ENCODE measurements at regions not wholly inside any gene's neighbourhood (a gene's known extent, or its start where the extent isn't known, plus 50 kb on each side); places are given as distances from the start of the nearest gene placed in this dataset.
"Not testable (repeated sequence)": the region's sequence is repeated elsewhere in the genome, so short reads cannot be mapped to it uniquely, and the experiment has no call there.

DNA sequence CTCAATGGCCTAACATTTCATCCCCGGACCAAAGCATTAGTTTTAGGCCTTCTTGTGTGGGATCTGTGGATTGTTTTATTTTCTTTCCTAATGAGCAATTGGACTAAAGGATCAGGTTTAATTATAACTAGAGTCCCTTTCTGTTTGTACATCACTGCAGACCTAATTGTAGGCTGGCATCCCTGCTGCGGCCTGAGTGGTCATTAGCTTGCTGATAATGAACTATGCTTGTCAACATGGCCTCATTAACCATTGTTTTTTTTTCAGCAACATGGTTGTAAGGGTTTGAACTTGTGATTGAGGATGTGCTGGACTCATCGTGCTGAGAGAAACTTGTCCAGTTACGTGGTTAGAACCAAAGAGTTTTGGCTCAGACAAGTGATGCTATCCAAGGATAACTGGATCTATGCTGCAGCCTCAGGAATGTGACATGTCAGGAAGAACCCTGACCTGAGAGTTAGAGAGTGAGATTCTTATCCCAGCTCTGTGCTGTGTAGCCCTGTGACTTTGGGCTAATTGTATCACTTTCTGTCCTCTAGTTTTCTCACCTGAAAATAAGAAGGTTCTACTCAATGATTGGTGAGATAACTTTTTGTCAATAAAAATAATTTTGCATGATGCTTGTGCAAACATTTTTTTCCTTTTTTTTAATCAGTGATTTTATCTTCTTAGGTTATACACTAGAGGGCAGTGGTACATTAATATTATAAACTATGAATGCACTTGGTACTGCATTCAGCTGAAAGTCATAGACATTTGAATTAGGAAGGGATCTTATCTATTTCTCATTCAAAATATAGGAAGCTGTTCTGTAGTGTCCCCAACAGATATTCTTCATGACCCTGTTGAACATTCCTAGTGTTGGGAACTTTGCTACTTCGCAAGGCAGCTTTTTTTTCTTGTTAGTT lies 140.9 kb downstream of the RNF144B start:
- no peak for DNase-seq

DNA sequence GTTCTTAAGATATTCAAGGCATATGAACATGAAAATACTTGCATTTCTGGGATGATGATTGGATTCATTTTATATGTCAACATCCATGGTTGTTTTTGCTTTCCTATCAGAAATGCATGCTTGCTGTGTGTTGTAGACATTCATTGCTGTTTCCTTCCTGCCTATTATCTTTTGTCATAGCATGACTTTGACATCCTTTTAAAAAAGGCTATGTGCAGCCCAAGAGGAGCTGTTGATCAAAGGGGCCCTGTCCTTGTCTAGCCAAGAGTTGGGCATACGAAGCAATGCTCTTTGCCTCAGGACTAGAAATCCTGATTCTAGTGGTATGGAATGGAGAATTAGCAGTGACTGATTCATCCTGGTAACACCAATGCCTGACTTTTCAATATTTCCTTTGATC lies 143.1 kb downstream of the RNF144B start:
- no peak for DNase-seq

DNA sequence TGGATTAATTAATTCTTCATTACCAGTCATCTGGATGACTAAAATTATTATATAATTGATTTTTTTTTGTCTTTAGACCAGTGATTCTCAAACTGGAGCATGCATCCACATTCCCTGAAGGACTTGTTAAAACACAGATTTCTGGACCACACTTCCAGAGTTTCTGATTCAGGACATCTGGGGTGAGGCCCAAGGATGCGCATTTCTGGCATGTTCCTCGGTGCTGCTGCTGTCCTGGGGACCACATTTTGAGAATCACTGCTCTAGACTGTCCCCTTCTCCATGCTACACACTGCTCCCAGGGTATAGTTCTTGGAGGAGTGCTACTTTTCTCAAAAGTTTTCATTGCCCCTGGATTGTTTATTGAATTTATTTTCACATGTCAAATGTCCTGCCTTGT lies 145.0 kb downstream of the RNF144B start:
- DNase-seq, result no peak

DNA sequence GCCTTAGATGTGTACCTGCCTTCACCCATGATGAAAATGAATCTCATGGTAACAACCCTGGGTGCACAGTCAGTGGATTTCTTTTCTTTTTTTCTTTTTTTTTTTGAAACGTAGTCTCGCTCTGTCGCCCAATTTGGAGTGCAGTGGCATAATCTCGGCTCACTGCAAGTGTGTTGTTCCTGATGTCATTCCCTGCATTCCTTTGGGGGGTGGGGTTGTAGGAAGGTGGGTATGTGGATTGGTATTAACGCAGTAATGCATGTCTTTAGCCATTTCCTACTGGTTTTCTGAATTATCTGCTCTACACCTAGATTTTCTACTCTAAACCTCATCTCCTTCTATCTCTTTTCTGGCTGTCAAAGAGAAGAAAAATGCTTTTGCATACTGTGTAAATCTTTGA lies 146.6 kb downstream of the RNF144B start:
- DNase-seq, result no peak

DNA sequence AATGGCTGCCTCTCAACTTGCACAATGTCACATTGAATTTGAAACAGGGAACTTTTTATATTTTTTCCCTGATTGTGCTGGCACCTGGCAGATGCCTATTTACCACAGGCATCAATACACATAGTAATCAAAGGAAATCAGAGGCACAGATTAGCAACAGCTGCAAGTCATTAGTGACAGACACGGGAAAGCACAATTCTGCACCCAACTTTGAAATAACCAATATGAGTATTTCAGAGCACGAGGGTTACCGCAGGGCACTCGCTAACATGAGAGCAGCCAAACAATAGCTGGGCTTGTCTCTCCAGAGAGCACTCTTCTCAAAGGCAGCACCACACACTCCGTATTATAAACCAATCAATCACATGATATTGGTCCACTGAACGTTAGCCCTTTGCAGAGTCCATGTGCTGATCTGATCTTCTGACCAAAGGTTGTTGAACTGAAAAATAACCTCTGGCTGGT lies 149.5 kb downstream of the RNF144B start:
- no peak for DNase-seq

DNA sequence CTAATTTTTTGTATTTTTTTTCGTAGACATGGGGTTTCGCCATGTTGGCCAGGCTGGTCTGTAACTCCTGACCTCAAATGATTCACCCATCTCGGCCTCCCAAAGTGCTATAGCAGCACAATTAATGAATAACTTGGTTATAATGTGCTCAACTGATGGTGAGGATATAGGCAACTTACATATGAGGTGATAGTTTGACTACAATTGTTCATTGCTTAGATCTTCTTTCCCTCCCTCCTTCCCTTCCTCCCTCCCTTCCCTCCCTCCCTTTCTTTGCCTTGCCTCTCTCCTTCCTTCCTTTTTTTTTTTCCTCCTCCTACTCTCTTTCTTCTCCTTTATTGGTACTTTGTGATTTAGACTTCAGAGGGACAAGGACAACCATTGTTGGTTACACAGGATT lies 151.2 kb downstream of the RNF144B start:
- no peak for DNase-seq

DNA sequence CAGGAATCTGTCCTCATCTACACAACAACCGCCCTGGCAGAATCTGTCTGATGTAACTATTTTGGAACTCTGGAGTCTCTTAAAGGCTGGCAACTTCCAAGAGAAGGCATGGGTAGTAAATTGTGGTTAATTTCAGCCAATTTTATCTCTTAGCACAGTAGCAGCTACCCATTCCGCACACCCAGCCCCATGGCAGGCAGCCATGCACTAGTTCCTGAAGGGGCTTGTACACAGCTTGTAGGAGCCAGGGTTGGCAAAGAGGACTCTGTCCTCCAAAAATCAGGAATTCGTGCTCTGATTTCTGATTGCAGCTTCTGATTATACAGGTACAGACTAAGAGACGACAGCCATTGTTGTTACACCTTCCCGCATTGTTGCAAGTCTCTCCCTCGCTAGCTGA lies 155.9 kb downstream of the RNF144B start:
- DNase-seq, result no peak

DNA sequence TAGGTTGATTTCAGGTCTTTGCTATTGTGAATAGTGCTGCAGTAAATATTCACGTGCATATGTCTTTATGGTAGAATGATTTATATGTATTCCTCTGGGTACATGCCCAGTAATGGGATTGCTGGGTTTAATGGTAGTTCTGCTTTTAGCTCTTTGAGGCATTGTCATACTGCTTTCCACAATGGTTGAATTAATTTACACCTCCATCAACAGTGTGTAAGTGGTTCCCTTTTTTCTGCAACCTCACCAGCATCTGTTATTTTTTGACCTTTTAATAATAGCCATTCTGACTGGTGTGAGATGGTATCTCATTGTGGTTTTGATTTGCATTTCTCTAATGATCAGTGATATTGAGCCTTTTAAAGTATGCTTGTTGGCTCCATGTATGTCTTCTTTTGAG lies 158.0 kb downstream of the RNF144B start:
- not testable (repeated sequence) for DNase-seq

DNA sequence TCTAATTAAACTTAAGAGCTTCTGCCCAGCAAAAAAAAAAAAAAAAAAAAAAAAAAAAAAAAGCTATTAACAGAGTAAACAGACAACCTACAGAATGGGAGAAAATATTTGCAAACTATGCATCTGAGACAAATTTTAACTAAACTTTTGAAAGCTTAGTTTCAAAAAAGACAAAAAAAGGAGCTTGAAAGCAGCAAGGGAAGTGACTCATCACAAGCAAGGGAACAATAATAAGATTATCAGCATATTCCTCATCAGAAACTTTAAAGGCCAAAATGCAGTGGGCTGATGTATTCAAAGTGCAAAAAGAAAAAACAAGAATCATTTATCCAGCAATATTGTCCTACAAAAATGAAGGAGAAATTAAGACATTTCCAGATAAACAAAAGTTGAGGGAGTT lies 158.6 kb downstream of the RNF144B start:
- no peak for DNase-seq

DNA sequence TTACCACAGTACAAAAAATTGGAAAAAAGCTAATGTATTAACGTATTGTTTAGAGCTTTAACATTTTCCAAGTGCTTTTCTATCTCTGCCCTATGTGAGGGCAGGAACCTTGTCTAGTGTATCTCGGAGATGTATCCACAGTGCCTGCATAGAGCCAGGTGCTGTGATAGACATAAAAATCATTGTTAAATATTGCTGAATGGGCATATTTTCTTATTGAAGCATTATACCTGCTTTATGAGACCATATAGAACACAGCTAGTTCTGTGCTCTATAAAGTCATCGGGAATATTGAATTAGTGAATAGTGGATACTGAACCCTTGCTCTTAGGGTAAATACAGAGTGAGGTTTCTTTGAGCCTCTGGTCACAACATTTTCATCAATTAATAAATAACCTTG lies 163.0 kb downstream of the RNF144B start:
- no peak for DNase-seq

DNA sequence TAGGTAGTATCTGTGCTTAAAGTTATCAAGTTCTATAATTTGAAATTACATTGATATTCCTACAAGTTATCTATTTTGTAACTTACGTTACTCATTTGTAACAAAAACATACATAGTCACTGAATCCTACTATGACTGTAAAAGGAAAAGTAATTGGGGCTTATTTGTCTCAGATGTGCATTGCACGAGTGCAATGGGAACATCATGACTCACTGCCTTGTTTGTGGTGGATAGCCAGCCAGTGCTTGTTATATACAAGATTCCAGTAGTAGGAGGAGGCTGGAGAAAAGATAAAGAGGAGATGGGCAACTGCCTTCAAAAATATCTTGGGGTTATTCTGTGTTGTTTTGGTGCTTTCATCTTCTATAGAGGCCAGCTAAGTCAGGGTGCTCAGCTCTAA lies 164.1 kb downstream of the RNF144B start:
- no peak for DNase-seq

DNA sequence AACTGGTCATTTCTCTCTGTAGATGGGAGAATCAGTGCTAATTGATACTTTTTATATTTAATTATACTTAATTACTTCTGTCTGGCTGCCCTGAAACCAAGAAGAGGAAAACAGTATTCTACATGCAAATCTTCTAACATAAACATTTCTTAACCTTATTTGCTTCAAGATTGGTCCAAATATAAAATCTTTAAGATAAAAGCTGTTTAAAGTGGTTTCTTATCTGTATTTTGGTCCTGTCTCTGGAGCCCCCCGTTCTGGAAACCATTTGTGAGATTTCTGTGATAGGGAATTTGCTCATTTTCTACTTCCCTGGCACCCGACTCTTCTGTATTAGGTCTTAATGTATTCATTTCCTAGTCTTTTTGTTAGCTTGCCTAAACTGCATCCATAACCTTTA lies 168.6 kb downstream of the RNF144B start:
- DNase-seq, result no peak

DNA sequence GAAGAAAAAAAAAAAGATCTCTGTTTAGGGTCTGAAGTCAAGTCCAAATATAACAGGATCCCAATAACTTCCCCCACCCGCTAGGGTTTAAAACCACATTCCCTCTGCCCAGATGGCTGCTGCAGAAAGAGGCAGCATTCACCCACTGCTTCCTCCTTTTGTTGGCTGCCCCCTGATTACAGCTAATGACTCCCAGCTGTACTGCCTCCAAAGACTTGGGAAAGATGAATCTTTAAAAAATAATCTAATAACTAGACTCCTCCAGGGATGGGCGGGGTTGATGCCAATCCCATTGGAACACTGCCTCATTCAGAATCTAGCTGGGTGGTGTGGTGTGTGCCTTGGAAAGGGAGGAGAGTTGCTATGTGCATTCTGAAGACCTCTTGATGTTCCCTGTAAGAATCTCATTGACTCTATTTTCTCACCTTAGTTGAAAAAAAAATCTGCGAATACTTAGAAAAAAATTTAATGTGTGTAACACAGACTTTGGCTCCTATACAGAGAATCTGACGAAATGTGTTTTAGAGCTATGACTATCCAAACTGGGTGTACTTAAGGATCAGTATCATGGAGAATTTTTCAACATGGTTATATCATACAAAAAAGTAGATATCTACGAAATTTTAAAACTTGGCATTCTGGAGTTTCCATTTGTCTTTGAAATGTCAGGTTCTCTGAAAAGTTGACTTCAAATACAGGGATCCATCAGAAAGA lies 174.0 kb downstream of the RNF144B start:
- DNase-seq, result no peak

DNA sequence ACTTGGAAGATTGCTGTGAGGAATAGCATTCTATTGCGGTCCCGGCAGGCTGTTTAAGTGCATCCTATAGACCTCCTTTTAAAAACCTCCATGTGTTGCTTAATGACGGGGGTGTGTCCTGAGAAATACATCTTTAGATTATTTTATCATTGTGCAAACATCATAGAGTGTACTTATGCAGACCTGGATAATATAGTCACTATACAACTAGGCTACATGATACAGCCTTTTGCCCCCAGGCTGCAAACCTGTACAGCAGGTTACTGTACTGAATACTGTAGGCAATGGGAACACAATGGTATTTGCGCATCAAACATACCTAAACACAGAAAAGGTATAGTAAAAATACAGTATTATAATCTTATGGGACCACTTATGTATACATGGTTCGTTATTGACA lies 175.6 kb downstream of the RNF144B start:
- DNase-seq, result no peak

DNA sequence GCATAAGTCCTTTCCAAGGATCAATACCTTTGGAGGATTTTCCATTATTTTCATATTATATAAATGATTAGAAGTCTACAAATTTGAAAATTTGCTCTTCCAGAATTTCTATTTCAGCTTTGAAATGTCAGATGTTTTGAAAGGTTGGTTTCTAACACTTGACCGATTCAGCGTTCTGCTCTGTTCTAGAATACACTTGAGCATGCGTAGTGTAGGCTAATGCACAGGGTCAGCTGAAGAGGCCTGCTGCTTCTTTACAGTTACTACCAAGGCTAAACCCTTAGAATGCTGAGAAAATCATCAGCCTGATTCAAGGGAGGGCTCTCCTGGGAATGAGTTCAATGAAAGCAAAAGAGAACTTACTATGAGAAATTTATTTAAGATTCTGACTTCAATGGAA lies 177.6 kb downstream of the RNF144B start:
- no peak for DNase-seq

DNA sequence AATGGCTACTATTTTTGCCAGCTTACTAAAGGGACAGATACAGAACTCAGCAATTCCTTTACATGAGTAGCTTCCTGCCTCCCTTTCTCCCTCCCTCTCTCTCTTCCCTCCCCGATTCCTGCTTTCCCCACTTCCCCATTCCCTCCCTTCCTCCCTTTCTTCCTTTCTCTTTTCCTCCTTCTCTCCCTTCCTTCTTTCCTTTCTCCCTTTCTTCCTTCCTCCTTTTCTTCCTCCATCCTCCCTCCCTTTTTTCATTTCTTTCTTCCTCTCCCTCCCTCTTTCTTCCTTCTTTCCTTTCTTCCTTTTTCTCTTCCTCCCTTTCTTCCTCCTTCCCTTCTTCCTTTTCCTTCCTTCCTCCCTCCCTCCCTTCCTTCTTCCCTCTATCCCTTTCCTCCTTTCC lies 178.1 kb downstream of the RNF144B start:
- DNase-seq, result no peak

DNA sequence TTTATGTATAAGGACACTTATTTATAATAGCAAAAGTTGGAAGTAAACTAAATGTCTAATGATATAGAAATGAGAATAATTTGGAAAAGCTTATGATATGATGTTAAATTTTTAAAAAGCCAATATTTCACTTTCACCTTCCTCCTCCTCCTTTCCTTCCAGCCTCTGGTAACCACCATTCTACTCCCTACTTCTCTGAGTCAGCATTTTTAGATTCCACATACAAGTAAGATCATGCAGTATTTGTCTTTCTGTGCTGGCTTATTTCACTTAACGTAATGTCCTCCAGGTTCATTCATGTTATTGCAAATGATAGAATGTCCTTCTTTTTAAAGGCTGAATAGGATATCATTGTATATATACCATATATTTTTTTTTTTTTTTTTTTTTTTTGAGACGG lies 180.2 kb downstream of the RNF144B start:
- no peak for DNase-seq

DNA sequence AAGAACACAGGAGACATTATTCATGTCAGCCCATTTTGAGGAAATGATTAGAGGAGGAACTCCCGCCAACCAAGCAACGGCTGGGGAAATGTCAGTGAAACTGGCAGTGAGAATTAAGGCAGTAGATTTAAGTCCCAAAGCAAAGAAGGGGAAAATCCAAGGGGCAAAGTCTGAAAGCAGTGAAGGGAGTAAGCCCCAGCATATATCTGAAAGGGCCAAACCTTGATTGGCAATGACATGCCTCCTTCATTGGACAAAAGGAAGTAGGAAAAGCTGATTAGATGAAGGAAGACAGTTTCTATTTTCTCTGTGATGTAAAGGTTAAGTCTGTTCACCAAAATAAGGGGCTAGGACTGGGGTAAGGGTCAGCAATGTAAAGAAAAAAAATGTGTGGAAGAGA lies 190.3 kb downstream of the RNF144B start:
- DNase-seq, result no peak

DNA sequence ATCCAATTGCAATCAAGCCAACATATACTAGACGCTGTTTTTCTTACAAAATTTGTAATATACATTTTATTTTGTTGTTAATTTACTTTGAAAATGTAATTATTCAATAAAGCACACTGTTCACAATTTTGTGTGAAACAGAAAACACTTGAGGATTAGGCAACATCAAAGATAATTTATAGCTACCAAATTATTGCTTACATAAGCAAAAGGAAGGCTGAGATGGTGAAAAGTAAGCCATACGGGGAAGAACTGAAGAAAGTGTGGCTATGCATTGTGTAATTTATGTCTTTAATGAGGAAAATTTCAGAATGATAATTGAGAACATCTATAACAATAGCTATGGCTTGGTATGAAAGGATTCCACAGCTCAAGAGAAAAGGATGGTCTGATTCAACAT lies 192.0 kb downstream of the RNF144B start:
- DNase-seq, result no peak

DNA sequence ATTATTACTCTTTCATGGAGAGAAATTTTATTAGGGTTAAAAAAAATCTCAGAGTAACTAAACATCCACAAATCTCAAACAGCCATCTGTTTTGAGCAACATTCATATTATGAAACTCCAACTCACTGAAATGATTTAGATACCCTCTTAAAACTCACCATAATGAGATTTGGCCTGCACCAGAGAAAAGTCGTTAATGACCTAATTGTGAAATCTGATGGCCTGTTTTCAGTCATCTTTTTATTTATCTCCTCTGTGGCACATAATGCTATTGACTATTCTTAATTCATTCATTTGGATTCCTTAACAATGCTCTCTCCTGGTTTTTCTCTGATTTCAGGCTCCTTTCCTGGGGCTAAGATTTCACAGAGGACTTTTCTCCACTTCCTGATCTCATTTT lies 192.7 kb downstream of the RNF144B start:
- DNase-seq, result no peak

DNA sequence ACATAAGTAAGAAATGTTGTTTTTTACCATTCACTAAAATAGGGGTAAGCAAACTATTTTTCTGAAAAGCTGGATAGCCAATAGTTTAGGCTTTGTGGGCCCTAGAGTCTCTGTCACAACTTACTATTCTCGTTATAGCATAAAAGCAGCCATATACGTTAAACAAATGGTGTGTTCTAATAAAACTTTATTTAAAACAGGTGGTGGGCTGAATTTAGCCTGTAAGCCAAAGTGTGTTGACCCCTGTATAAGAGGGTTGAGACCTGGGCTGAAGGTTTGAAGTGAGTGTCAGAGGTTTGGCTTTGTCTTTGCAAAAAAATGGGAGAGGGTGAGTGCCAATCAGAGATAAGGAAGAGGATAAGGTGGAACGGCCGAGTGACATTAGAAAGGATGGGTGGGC lies 197.2 kb downstream of the RNF144B start:
- DNase-seq, result no peak

DNA sequence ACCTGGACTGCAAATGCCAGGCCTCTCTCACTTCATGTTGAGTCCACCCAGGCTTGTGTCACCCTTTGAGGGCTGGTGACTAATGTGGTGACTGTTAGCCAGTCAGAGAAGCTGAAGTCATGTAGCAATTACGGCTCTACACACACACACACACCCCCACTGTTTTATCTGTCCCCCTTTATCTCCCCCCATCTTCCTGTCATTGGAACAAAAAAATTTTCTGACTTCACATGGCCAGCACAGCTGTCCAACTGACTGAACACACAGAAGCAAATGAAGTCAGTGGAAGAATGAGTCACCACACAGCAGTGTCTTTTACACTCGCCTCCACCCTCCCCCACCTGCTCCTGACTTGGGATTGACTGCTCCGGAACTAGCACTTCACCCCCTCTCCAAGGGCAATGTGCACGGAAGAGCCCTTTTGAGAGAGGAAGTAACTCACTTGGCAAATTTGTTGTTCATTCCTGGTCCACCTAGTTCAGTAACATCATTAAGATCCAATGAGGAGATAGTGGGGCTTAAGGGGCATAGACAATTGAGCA lies 198.0 kb downstream of the RNF144B start:
- DNase-seq, result no peak

DNA sequence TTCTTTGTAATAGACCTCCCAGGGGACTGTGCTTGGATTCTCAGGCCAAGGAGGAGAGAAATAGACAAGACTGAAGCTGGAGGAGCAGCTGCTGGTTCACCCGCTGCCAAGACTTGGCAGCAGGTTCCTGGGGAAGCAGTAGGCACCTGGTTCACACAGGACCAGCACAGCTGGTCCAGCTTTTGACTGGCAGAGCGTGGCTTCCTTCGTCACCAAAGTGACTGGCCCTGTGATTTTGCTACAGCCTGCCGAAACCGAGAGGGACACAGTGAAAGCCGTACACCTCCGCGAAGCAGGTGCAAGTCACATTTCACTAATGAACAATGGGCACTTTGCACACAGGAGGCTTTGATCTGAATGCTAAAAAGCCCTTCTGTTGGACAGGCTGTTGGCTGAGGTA lies 199.0 kb downstream of the RNF144B start:
- DNase-seq, result no peak

All from activated CD4-positive, alpha-beta T cell treated with anti-CD3 and anti-CD28 coated beads for 48 hours (primary cell).